ENCODE measurements at regions not wholly inside any gene's neighbourhood (a gene's known extent, or its start where the extent isn't known, plus 50 kb on each side); places are given as distances from the start of the nearest gene placed in this dataset.

DNA sequence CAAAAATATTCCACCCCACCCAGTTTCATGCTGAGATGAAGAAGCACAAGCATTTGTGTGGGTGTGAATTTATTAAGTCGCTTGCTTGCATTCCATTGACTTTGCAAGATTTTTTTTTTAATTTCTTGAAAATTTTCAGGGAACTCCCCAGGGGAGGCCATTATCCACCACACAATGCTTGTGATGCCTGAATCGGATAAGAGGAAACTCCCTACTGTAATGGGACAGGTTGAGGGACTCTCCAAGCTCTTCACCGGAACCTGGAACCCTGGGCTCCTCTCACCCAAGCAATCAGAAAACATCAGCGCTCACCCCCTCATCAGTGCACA lies 153.6 kb upstream of the ZMIZ1 start:
- in situ Hi-C loops (cut with HindIII; ENCODE audit: low pct_ligation_motif_present, low sequenced_read_pairs): no loop called here
- Histone ChIP-seq H3K36me3 (replicated peaks) (no peaks in the 10 kb centered on the region), H3K27me3 (replicated peaks) (peaks cover 6% of the 10 kb centered on the region), H3K27ac (no peak overlapping the region), H3K4me3 (ENCODE audit: low read depth, low read length) (no peak overlapping the region)
- DNase-seq: no peak
- TF ChIP-seq, protein P1, sequence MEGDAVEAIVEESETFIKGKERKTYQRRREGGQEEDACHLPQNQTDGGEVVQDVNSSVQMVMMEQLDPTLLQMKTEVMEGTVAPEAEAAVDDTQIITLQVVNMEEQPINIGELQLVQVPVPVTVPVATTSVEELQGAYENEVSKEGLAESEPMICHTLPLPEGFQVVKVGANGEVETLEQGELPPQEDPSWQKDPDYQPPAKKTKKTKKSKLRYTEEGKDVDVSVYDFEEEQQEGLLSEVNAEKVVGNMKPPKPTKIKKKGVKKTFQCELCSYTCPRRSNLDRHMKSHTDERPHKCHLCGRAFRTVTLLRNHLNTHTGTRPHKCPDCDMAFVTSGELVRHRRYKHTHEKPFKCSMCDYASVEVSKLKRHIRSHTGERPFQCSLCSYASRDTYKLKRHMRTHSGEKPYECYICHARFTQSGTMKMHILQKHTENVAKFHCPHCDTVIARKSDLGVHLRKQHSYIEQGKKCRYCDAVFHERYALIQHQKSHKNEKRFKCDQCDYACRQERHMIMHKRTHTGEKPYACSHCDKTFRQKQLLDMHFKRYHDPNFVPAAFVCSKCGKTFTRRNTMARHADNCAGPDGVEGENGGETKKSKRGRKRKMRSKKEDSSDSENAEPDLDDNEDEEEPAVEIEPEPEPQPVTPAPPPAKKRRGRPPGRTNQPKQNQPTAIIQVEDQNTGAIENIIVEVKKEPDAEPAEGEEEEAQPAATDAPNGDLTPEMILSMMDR (IDR thresholded peaks at IDR 0.05; ENCODE audit: low read depth, low read length, missing control alignments): no peak

DNA sequence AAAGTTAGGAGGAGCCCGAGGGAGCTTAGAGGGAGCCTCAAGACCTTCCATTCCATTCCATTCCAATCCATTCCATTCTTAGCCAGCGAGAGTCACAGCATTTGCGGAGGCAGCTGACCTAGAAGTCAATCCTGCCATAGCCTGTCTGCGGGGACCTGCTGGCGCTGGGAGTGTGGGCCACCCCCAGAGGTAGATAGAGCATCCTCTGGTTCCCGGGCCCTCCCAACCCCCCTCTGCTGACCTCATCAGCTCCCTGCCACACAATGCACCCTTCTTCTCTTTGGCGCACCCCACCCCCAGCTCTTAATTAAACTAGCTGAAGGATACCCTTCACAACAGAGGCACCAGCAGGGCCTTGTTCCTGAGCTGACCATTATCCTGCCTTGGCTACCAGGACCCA lies 152.5 kb upstream of the ZMIZ1 start:
- H3K27ac ChIP-seq: no peak overlapping the region
- H3K36me3 ChIP-seq (replicated peaks): no peaks in the 10 kb centered on the region
- TF ChIP-seq, protein P1 (IDR thresholded peaks at IDR 0.05; ENCODE audit: low read depth, low read length, missing control alignments): no peak
- DNase-seq: no peak
- peaks cover 6% of the 10 kb centered on the region for H3K27me3 ChIP-seq (replicated peaks)
- H3K4me3 ChIP-seq (ENCODE audit: low read depth, low read length): no peak overlapping the region
- in situ Hi-C loops (cut with HindIII; ENCODE audit: low pct_ligation_motif_present, low sequenced_read_pairs): no loop called here

- H3K27ac ChIP-seq: no peak overlapping the region
- no peak overlapping the region for H3K4me3 ChIP-seq (ENCODE audit: low read depth, low read length)
- DNase-seq: no peak
- in situ Hi-C loops (cut with HindIII; ENCODE audit: low pct_ligation_motif_present, low sequenced_read_pairs): no loop called here
- H3K27me3 ChIP-seq (replicated peaks): peaks cover 5% of the 10 kb centered on the region
- H3K36me3 ChIP-seq (replicated peaks): no peaks in the 10 kb centered on the region
- TF ChIP-seq, protein P1 (IDR thresholded peaks at IDR 0.05; ENCODE audit: low read depth, low read length, missing control alignments): peak; percentile 9
Measured at GRCh38 chr10:78919181-78919966, 149.4 kb upstream of the ZMIZ1 start.

DNA sequence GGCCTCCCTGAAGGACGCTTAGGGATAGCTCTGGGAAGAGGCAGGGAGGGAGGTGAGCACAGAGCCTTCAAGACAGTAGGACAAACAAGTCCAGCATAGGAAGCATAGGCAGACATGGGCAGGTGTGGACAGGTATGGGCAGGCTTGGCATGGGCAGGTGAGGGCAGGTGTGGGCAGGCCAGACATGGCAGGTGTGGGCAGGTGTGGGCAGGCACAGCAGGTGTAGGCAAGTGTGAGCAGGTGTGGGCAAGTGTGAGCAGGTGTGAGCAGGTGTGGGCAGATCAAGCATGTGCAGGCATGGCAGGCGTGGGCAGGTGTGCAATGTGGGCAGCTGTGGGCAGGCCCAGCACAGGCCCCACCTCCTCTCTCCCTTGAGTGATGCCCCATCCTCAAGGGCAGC lies 148.8 kb upstream of the ZMIZ1 start:
- TF ChIP-seq, protein P1 (IDR thresholded peaks at IDR 0.05; ENCODE audit: low read depth, low read length, missing control alignments): no peak
- H3K36me3 ChIP-seq (replicated peaks): no peaks in the 10 kb centered on the region
- in situ Hi-C loops (cut with HindIII; ENCODE audit: low pct_ligation_motif_present, low sequenced_read_pairs): no loop called here

GRCh38 chr10:78921895-78922294 lies 146.9 kb upstream of the ZMIZ1 start:
- no peak for DNase-seq
- no peak overlapping the region for H3K27ac ChIP-seq
- peaks cover 2% of the 10 kb centered on the region for H3K27me3 ChIP-seq (replicated peaks)
- in situ Hi-C loops (cut with HindIII; ENCODE audit: low pct_ligation_motif_present, low sequenced_read_pairs): no loop called here
- no peaks in the 10 kb centered on the region for H3K36me3 ChIP-seq (replicated peaks)
- TF ChIP-seq, protein P1 (IDR thresholded peaks at IDR 0.05; ENCODE audit: low read depth, low read length, missing control alignments): no peak
- H3K4me3 ChIP-seq (ENCODE audit: low read depth, low read length): no peak overlapping the region

More for the DNA sequence above, 148.8 kb upstream of the ZMIZ1 start:
- no peak for DNase-seq
- Histone ChIP-seq H3K27me3 (replicated peaks) (peaks cover 2% of the 10 kb centered on the region), H3K4me3 (ENCODE audit: low read depth, low read length) (no peak overlapping the region), H3K27ac (no peak overlapping the region)

All from brain microvascular endothelial cell (primary cell).